ENCODE measurements at regions not wholly inside any gene's neighbourhood (a gene's known extent, or its start where the extent isn't known, plus 50 kb on each side); places are given as distances from the start of the nearest gene placed in this dataset.
"Not testable (repeated sequence)": the region's sequence is repeated elsewhere in the genome, so short reads cannot be mapped to it uniquely, and the experiment has no call there.

DNA sequence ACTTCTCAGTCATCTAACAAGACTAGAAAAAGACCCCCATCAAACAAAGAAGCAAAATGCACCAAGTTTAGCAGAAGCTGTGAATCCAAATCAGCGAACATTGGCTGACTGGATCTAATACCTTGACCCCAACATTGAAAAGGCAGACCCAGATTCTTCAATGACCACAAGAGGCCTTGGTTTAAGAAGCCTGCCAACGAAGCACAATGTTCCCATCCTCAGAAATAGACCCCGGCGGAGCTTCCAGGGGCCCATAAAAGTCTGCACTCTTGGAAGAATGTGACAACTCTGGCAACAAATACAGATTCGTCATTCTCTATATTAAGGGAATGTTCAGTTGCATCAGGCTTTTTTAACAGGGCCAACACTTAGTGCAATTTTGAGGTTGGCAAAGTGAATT, 112.8 kb upstream of the BCL6 start:
- Histone ChIP-seq H3K9me3 (no peaks in the 10 kb centered on the region), H3K27me3 (no peaks in the 10 kb centered on the region), H3K4me1 (no peaks in the 10 kb centered on the region), H3K4me3 (no peak overlapping the region), H3K36me3 (no peaks in the 10 kb centered on the region), H3K27ac (no peak overlapping the region)
- DNase-seq: no peak
- TF ChIP-seq CTCF (IDR thresholded peaks at IDR 0.05): no peak
- no peak for TF ChIP-seq POLR2A (IDR thresholded peaks at IDR 0.05)

GRCh38 chr3:187858711-187859110, 113.4 kb upstream of the BCL6 start:
- no peaks in the 10 kb centered on the region for H3K4me1 ChIP-seq
- H3K9me3 ChIP-seq: no peaks in the 10 kb centered on the region
- DNase-seq: no peak
- H3K36me3 ChIP-seq: no peaks in the 10 kb centered on the region
- no peaks in the 10 kb centered on the region for H3K27me3 ChIP-seq
- H3K27ac ChIP-seq: no peak overlapping the region
- TF ChIP-seq CTCF (IDR thresholded peaks at IDR 0.05) (no peak), POLR2A (IDR thresholded peaks at IDR 0.05) (no peak)
- no peak overlapping the region for H3K4me3 ChIP-seq

DNA sequence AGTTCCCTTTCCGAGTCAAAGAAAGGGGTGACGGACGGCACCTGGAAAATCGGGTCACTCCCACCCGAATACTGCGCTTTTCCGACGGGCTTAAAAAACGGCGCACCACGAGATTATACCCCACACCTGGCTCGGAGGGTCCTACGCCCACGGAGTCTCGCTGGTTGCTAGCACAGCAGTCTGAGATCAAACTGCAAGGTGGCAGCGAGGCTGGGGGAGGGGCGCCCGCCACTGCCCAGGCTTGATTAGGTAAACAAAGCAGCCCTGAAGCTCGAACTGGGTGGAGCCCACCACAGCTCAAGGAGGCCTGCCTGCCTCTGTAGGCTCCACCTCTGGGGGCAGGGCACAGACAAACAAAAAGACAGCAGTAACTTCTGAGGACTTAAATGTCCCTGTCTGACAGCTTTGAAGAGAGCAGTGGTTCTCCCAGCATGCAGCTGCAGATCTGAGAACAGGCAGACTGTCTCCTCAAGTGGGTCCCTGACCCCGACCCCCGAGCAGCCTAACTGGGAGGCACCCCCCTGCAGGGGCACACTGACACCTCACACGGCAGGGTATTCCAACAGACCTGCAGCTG, 117.5 kb upstream of the BCL6 start:
- not testable (repeated sequence) for DNase-seq, H3K4me3 ChIP-seq, H3K27me3 ChIP-seq, H3K9me3 ChIP-seq, H3K36me3 ChIP-seq, H3K4me1 ChIP-seq, H3K27ac ChIP-seq

- Histone ChIP-seq H3K4me1 (no peaks in the 10 kb centered on the region), H3K4me3 (no peak overlapping the region), H3K27me3 (no peaks in the 10 kb centered on the region), H3K9me3 (no peaks in the 10 kb centered on the region), H3K27ac (no peak overlapping the region), H3K36me3 (no peaks in the 10 kb centered on the region)
- no peak for TF ChIP-seq CTCF (IDR thresholded peaks at IDR 0.05)
- TF ChIP-seq POLR2A (IDR thresholded peaks at IDR 0.05): no peak
- DNase-seq: no peak
These were observed 125.3 kb upstream of the BCL6 start for GRCh38 chr3:187870360-187871203.

GRCh38 chr3:187871204-187871591, 125.9 kb upstream of the BCL6 start:
- no peak for DNase-seq
- no peaks in the 10 kb centered on the region for H3K4me1 ChIP-seq
- TF ChIP-seq POLR2A (IDR thresholded peaks at IDR 0.05) (no peak), CTCF (IDR thresholded peaks at IDR 0.05) (no peak)
- H3K4me3 ChIP-seq: no peak overlapping the region
- no peak overlapping the region for H3K27ac ChIP-seq
- H3K36me3 ChIP-seq: no peaks in the 10 kb centered on the region
- H3K27me3 ChIP-seq: no peaks in the 10 kb centered on the region
- no peaks in the 10 kb centered on the region for H3K9me3 ChIP-seq

GRCh38 chr3:187871848-187872247, 126.6 kb upstream of the BCL6 start:
- DNase-seq: no peak
- Histone ChIP-seq H3K4me1 (no peaks in the 10 kb centered on the region), H3K9me3 (no peaks in the 10 kb centered on the region), H3K27me3 (no peaks in the 10 kb centered on the region), H3K36me3 (no peaks in the 10 kb centered on the region), H3K27ac (no peak overlapping the region), H3K4me3 (no peak overlapping the region)
- no peak for TF ChIP-seq CTCF (IDR thresholded peaks at IDR 0.05)
- TF ChIP-seq POLR2A (IDR thresholded peaks at IDR 0.05): no peak

Data from Peyer's patch (tissue), 4 donors.